ENCODE measurements at regions not wholly inside any gene's neighbourhood (a gene's known extent, or its start where the extent isn't known, plus 50 kb on each side); places are given as distances from the start of the nearest gene placed in this dataset.

DNA sequence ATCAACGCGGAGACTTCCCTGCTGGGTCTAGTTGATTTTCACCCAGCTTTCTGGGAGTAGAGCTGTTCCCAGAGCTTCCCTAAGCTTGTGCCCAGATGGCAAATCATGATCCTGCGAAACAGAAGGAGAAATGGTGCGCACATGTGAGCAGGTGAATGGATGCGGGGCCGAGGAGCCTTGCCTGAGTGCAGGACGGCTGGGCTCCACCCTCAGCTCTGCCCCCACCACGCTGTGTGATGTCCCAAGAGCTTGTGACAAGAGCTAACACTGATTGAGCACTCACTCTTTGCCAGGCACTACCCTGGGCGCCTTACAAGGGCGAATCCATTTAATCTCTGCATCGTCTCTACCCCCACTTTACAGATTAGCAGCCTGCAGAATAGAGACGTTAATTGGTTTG lies 162.7 kb upstream of the RPL38 start:
- 58% methylated on average over 8 of the region's 12 CpGs for WGBS (ENCODE audit: insufficient coverage, low coverage, low lambda C conversion rate, missing lambda C conversion rate)
- ATAC-seq (no peak), DNase-seq (no peak)
- TF ChIP-seq, protein P1, sequence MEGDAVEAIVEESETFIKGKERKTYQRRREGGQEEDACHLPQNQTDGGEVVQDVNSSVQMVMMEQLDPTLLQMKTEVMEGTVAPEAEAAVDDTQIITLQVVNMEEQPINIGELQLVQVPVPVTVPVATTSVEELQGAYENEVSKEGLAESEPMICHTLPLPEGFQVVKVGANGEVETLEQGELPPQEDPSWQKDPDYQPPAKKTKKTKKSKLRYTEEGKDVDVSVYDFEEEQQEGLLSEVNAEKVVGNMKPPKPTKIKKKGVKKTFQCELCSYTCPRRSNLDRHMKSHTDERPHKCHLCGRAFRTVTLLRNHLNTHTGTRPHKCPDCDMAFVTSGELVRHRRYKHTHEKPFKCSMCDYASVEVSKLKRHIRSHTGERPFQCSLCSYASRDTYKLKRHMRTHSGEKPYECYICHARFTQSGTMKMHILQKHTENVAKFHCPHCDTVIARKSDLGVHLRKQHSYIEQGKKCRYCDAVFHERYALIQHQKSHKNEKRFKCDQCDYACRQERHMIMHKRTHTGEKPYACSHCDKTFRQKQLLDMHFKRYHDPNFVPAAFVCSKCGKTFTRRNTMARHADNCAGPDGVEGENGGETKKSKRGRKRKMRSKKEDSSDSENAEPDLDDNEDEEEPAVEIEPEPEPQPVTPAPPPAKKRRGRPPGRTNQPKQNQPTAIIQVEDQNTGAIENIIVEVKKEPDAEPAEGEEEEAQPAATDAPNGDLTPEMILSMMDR (IDR thresholded peaks at IDR 0.05), result no peak
- TF ChIP-seq POLR2A (IDR thresholded peaks at IDR 0.05), result no peak
- Histone ChIP-seq H3K9me3 (no peaks in the 10 kb centered on the region), H3K36me3 (no peaks in the 10 kb centered on the region), H3K27ac (no peak overlapping the region), H3K4me3 (no peak overlapping the region), H3K27me3 (no peaks in the 10 kb centered on the region), H3K4me1 (no peaks in the 10 kb centered on the region)
- intact Hi-C loops (cut with DNase I), result no loop called here

- Histone ChIP-seq H3K4me1 (no peaks in the 10 kb centered on the region), H3K9me3 (no peaks in the 10 kb centered on the region), H3K4me3 (no peak overlapping the region), H3K27me3 (no peaks in the 10 kb centered on the region), H3K27ac (no peak overlapping the region), H3K36me3 (no peaks in the 10 kb centered on the region)
- DNase-seq (no peak), ATAC-seq (no peak)
- TF ChIP-seq POLR2A (IDR thresholded peaks at IDR 0.05), result no peak
- 71% methylated on average over 12 of the region's 14 CpGs for WGBS (ENCODE audit: insufficient coverage, low coverage, low lambda C conversion rate, missing lambda C conversion rate)
- intact Hi-C loops (cut with DNase I), result no loop called here
Observed at GRCh38 chr17:74041869-74042640, 161.4 kb upstream of the RPL38 start.

- intact Hi-C loops (cut with DNase I), result no loop called here
- Histone ChIP-seq H3K4me1 (no peaks in the 10 kb centered on the region), H3K9me3 (no peaks in the 10 kb centered on the region), H3K4me3 (no peak overlapping the region), H3K27ac (no peak overlapping the region), H3K27me3 (no peaks in the 10 kb centered on the region), H3K36me3 (no peaks in the 10 kb centered on the region)
- peak in 1 of 4 donors; percentile 37 for ATAC-seq
- no peak for DNase-seq
- TF ChIP-seq, protein P1 (IDR thresholded peaks at IDR 0.05), result no peak
- TF ChIP-seq POLR2A (IDR thresholded peaks at IDR 0.05), result no peak
- WGBS (ENCODE audit: insufficient coverage, low coverage, low lambda C conversion rate, missing lambda C conversion rate), result 59% methylated on average over 7 of the region's 8 CpGs
Observed at GRCh38 chr17:74042744-74043486, 160.6 kb upstream of the RPL38 start.

DNA sequence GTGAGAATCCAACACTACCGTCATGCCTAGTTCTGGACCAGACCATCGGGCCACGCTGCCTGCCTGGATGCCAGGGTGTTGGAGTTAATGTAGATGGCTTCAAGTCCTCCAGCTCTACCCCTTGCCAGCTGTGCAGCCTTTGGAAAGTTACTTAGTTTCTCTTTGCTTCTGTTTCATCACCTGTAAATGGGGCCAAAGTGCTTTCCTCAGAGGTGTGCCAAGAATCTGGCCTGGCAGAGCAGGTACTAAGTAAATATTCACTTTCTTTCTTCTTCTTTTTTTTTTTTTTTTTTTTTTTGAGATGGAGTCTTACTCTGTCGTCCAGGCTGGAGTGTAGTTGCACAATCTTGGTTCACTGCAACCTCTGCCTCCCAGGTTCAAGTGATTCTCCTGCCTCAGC lies 159.5 kb upstream of the RPL38 start:
- Histone ChIP-seq H3K27me3 (no peaks in the 10 kb centered on the region), H3K9me3 (no peaks in the 10 kb centered on the region), H3K36me3 (no peaks in the 10 kb centered on the region), H3K27ac (no peak overlapping the region), H3K4me3 (no peak overlapping the region), H3K4me1 (no peaks in the 10 kb centered on the region)
- intact Hi-C loops (cut with DNase I), result no loop called here
- DNase-seq (no peak), ATAC-seq (peak in 1 of 4 donors; percentile 43)
- 29% methylated on average over 1 of the region's 4 CpGs for WGBS (ENCODE audit: insufficient coverage, low coverage, low lambda C conversion rate, missing lambda C conversion rate)
- TF ChIP-seq POLR2A (IDR thresholded peaks at IDR 0.05), result no peak
- TF ChIP-seq, protein P1 (IDR thresholded peaks at IDR 0.05), result no peak

DNA sequence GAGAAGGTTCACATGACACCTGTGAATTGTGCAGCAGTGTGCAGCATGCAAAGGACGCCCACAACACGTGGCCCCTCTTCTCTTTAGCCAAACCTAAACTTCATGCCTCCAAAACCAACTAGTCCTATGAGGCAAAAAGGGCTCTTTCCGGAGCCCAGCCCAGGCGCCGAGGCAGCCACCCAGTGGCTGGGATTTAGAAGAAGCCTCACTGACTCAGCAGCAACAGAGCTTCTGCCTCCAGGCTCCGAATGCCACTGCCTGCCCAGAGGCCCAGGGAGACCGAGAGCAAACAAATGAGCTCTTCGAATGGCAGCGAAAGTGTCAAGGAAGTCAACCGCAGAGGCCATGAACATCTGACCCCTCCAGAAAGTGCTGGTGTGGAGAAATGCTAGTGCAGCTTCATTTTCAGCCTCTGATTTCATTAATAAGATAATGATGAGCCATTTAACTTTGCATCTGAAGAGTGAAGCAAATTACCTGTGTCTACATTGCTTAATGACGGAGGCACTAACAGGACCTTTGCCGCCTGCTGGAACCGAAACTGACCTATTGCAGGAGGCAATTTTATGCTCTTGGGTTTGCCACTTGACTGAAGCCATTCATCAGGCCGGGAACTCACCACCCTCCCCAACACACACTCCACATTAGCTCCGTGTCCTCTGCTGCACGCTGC lies 157.7 kb upstream of the RPL38 start:
- Histone ChIP-seq H3K4me1 (no peaks in the 10 kb centered on the region), H3K4me3 (no peak overlapping the region), H3K27me3 (no peaks in the 10 kb centered on the region), H3K9me3 (no peaks in the 10 kb centered on the region), H3K36me3 (no peaks in the 10 kb centered on the region), H3K27ac (no peak overlapping the region)
- intact Hi-C loops (cut with DNase I), result no loop called here
- WGBS (ENCODE audit: insufficient coverage, low coverage, low lambda C conversion rate, missing lambda C conversion rate), result 29% methylated on average over 7 of the region's 16 CpGs
- ATAC-seq, result no peak
- TF ChIP-seq POLR2A (IDR thresholded peaks at IDR 0.05), result no peak
- TF ChIP-seq, protein P1 (IDR thresholded peaks at IDR 0.05), result no peak
- DNase-seq, result no peak

All from right lobe of liver (tissue), 6 donors.